Lower leg skin (tissue), 3 donors: ENCODE measurements at regions not wholly inside any gene's neighbourhood (a gene's known extent, or its start where the extent isn't known, plus 50 kb on each side); places are given as distances from the start of the nearest gene placed in this dataset.

Experiments
- POLR2A ChIP-seq, 2 donors: fragments of 450-650 bp; IDR thresholded peaks; one replicate each; pipeline ENCODE4 v1.6.1; 2016 to 2017; ENCODE audit warnings: antibody characterized with exemption in 2 of 2, mild to moderate bottlenecking in 1 of 2, moderate library complexity in 1 of 2
- TF ChIP-seq, protein P1 (sequence below), 3 donors: fragments of 450-650 bp; IDR thresholded peaks; one replicate each; pipeline ENCODE4 v1.5.1; 2016; ENCODE audit warnings: antibody characterized with exemption in 3 of 3, mild to moderate bottlenecking in 3 of 3, moderate library complexity in 2 of 3

- TF ChIP-seq, protein P1, sequence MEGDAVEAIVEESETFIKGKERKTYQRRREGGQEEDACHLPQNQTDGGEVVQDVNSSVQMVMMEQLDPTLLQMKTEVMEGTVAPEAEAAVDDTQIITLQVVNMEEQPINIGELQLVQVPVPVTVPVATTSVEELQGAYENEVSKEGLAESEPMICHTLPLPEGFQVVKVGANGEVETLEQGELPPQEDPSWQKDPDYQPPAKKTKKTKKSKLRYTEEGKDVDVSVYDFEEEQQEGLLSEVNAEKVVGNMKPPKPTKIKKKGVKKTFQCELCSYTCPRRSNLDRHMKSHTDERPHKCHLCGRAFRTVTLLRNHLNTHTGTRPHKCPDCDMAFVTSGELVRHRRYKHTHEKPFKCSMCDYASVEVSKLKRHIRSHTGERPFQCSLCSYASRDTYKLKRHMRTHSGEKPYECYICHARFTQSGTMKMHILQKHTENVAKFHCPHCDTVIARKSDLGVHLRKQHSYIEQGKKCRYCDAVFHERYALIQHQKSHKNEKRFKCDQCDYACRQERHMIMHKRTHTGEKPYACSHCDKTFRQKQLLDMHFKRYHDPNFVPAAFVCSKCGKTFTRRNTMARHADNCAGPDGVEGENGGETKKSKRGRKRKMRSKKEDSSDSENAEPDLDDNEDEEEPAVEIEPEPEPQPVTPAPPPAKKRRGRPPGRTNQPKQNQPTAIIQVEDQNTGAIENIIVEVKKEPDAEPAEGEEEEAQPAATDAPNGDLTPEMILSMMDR (IDR thresholded peaks at IDR 0.05) = no peak
- TF ChIP-seq POLR2A (IDR thresholded peaks at IDR 0.05) = no peak
Observed at GRCh38 chr11:26905368-26905767, 88.5 kb upstream of the FIBIN start.
